Prostate gland (tissue), 2 donors: ENCODE measurements at regions not wholly inside any gene's neighbourhood (a gene's known extent, or its start where the extent isn't known, plus 50 kb on each side); places are given as distances from the start of the nearest gene placed in this dataset.

ENCODE experiments used
- DNase-seq: peaks from one replicate; pipeline ENCODE4 v3.0.0-alpha.2; 2019; ENCODE audit warnings: low spot score
- H3K27ac ChIP-seq, 2 donors: fragments of 200-600 bp; sonication (generic); 2 replicates each; pipeline ENCODE4 v1.5.1; 2017 to 2019
- H3K27me3 ChIP-seq: fragments of 200-600 bp; sonication (generic); replicated peaks from 2 replicates; pipeline ENCODE4 v1.5.1; 2019; ENCODE audit not compliant: insufficient read depth
- H3K36me3 ChIP-seq, 2 donors: fragments of 200-600 bp; sonication (generic); 1 replicate in 1 of 2; 2 replicates in 1 of 2; pipeline versions ENCODE4 v1.5.1 to v1.8.1; 2017 to 2019
- H3K4me1 ChIP-seq: fragments of 200-600 bp; sonication (generic); replicated peaks from 2 replicates; pipeline ENCODE4 v1.5.1; 2019
- H3K4me3 ChIP-seq, 2 donors: fragments of 200-600 bp; sonication (generic); 2 replicates each; pipeline ENCODE4 v1.5.1; 2017 to 2019
- H3K9me3 ChIP-seq: fragments of 200-600 bp; sonication (generic); 2 replicates; pipeline ENCODE4 v1.5.1; 2017
- CTCF ChIP-seq, 4 experiments: fragments of 200-600 bp in 2 of 4; fragments of 450-650 bp in 2 of 4; sonication (generic) in 2 of 4; IDR thresholded peaks; 1 replicate in 3 of 4; 2 replicates in 1 of 4; pipeline ENCODE4 v1.5.1; 2016 to 2019; ENCODE audit warnings: antibody characterized with exemption in 4 of 4, mild to moderate bottlenecking in 2 of 4, moderate library complexity in 2 of 4
- POLR2A ChIP-seq: fragments of 450-650 bp; IDR thresholded peaks from one replicate; pipeline ENCODE4 v1.6.1; 2016; ENCODE audit warnings: antibody characterized with exemption, mild to moderate bottlenecking
- POLR2AphosphoS5 ChIP-seq: sonication (generic); formaldehyde crosslinking; IDR thresholded peaks from one replicate; pipeline ENCODE4 v1.6.1; 2017; ENCODE audit warnings: antibody characterized with exemption
- WGBS: methylation state at CpG from one replicate; pipeline ENCODE4 v1.1.5; 2018; 5-methylcytosine and 5-hydroxymethylcytosine counted together
- intact Hi-C: fragments of 100-400 bp; cut with DNase I; formaldehyde crosslinking; loops from one replicate; pipeline ENCODE4 v1.14.2; 2022

GRCh38 chr2:147647816-147648215, 197.0 kb upstream of the ACVR2A start:
- Histone ChIP-seq H3K27ac (no peak overlapping the region), H3K4me1 (no peaks in the 10 kb centered on the region), H3K36me3 (no peaks in the 10 kb centered on the region), H3K9me3 (no peaks in the 10 kb centered on the region), H3K4me3 (no peak overlapping the region), H3K27me3 (no peaks in the 10 kb centered on the region)
- DNase-seq, result no peak
- intact Hi-C loops, result no loop called here
- WGBS, result 89% methylated on average over 3 of the region's 3 CpGs
- no peak for TF ChIP-seq POLR2AphosphoS5
- no peak for TF ChIP-seq CTCF (IDR thresholded peaks at IDR 0.05)
- TF ChIP-seq POLR2A, result no peak

- H3K27me3 ChIP-seq, result no peaks in the 10 kb centered on the region
- intact Hi-C loops, result no loop called here
- no peak overlapping the region for H3K27ac ChIP-seq
- WGBS, result 72% methylated on average over 7 of the region's 7 CpGs
- DNase-seq, result no peak
- no peaks in the 10 kb centered on the region for H3K4me1 ChIP-seq
- no peaks in the 10 kb centered on the region for H3K9me3 ChIP-seq
- no peak overlapping the region for H3K4me3 ChIP-seq
- TF ChIP-seq CTCF (IDR thresholded peaks at IDR 0.05), result no peak
- no peak for TF ChIP-seq POLR2AphosphoS5
- TF ChIP-seq POLR2A, result no peak
- H3K36me3 ChIP-seq, result no peaks in the 10 kb centered on the region
Observed at GRCh38 chr2:147646818-147647468, 197.9 kb upstream of the ACVR2A start.

- no peak for DNase-seq
- Histone ChIP-seq H3K9me3 (no peaks in the 10 kb centered on the region), H3K4me3 (no peak overlapping the region), H3K27ac (no peak overlapping the region), H3K36me3 (no peaks in the 10 kb centered on the region), H3K4me1 (no peaks in the 10 kb centered on the region), H3K27me3 (no peaks in the 10 kb centered on the region)
- intact Hi-C loops, result no loop called here
- TF ChIP-seq CTCF (IDR thresholded peaks at IDR 0.05), result no peak
- TF ChIP-seq POLR2A, result no peak
- no peak for TF ChIP-seq POLR2AphosphoS5
- WGBS, result 53% methylated on average over 4 of the region's 4 CpGs
Observed at GRCh38 chr2:147644491-147644890, 200.3 kb upstream of the ACVR2A start.

GRCh38 chr2:147642765-147643164, 202.1 kb upstream of the ACVR2A start:
- no peak for DNase-seq
- H3K27me3 ChIP-seq, result no peaks in the 10 kb centered on the region
- no peak overlapping the region for H3K27ac ChIP-seq
- WGBS, result 82% methylated on average over 3 of the region's 3 CpGs
- H3K4me1 ChIP-seq, result no peaks in the 10 kb centered on the region
- no peaks in the 10 kb centered on the region for H3K9me3 ChIP-seq
- TF ChIP-seq CTCF (IDR thresholded peaks at IDR 0.05), result no peak
- no peak for TF ChIP-seq POLR2AphosphoS5
- no peak for TF ChIP-seq POLR2A
- no peak overlapping the region for H3K4me3 ChIP-seq
- no peaks in the 10 kb centered on the region for H3K36me3 ChIP-seq
- intact Hi-C loops, result no loop called here

GRCh38 chr2:147641651-147642050, 203.2 kb upstream of the ACVR2A start:
- no peak for TF ChIP-seq POLR2A
- no peak for TF ChIP-seq POLR2AphosphoS5
- no peak for TF ChIP-seq CTCF (IDR thresholded peaks at IDR 0.05)
- H3K27ac ChIP-seq, result no peak overlapping the region
- intact Hi-C loops, result no loop called here
- H3K4me1 ChIP-seq, result no peaks in the 10 kb centered on the region
- no peaks in the 10 kb centered on the region for H3K36me3 ChIP-seq
- no peak for DNase-seq
- H3K4me3 ChIP-seq, result no peak overlapping the region
- WGBS, result 92% methylated on average over 3 of the region's 3 CpGs
- H3K27me3 ChIP-seq, result no peaks in the 10 kb centered on the region
- no peaks in the 10 kb centered on the region for H3K9me3 ChIP-seq
